Gastrocnemius medialis (tissue), 4 donors: ENCODE measurements at regions not wholly inside any gene's neighbourhood (a gene's known extent, or its start where the extent isn't known, plus 50 kb on each side); places are given as distances from the start of the nearest gene placed in this dataset.

Source experiments
- ATAC-seq, 2 donors: fragments of 150-250 bp; one replicate each; pipeline ENCODE4 v1.9.1; 2016
- DNase-seq, 2 donors: peaks; one replicate each; pipeline ENCODE4 v3.0.0-alpha.2; 2019
- H3K27ac ChIP-seq, 4 donors: fragments of 200-600 bp; sonication (generic); 1 replicate in 1 of 4; 2 replicates in 3 of 4; pipeline ENCODE4 v1.5.1; 2016 to 2018; ENCODE audit warnings: mild to moderate bottlenecking in 2 of 4, moderate library complexity in 1 of 4
- H3K27me3 ChIP-seq, 3 donors: fragments of 200-600 bp; sonication (generic) in 2 of 3; 1 replicate in 1 of 3; 2 replicates in 2 of 3; pipeline versions ENCODE4 v1.5.1 to v1.6.0; 2016 to 2019; ENCODE audit warnings: mild to moderate bottlenecking in 1 of 3, moderate library complexity in 1 of 3
- H3K36me3 ChIP-seq, 2 donors: fragments of 200-600 bp; sonication (generic) in 1 of 2; one replicate each; pipeline ENCODE4 v1.5.1; 2017 to 2018
- H3K4me1 ChIP-seq, 2 donors: fragments of 200-600 bp; sonication (generic) in 1 of 2; one replicate each; pipeline ENCODE4 v1.5.1; 2016 to 2017; ENCODE audit warnings: mild to moderate bottlenecking in 2 of 2
- H3K4me3 ChIP-seq, 4 donors: fragments of 200-600 bp; sonication (generic) in 3 of 4; 1 replicate in 1 of 4; 2 replicates in 3 of 4; pipeline ENCODE4 v1.5.1; 2016 to 2019; ENCODE audit warnings: mild to moderate bottlenecking in 2 of 4
- H3K9me3 ChIP-seq, 3 donors: fragments of 200-600 bp; sonication (generic) in 2 of 3; 1 replicate in 1 of 3; 2 replicates in 2 of 3; pipeline ENCODE4 v1.5.1; 2016 to 2019
- POLR2A ChIP-seq, 2 donors: fragments of 450-650 bp; IDR thresholded peaks; one replicate each; pipeline ENCODE4 v1.6.1; 2017; ENCODE audit warnings: antibody characterized with exemption in 2 of 2, mild to moderate bottlenecking in 2 of 2, moderate library complexity in 2 of 2
- in situ Hi-C, 4 donors: fragments of 200-750 bp; cut with MboI; loops; one replicate each; pipeline versions ENCODE4 v1.15.0 to v1.8.0; 2017; ENCODE audit warnings: low sequenced_read_pairs in 4 of 4
- intact Hi-C: fragments of 100-400 bp; cut with DNase I; formaldehyde crosslinking; loops from one replicate; pipeline ENCODE4 v1.15.1; 2023; ENCODE audit warnings: low total_unique reads
- TF ChIP-seq, protein P1 (sequence below), 5 experiments: fragments of 450-650 bp in 3 of 5; fragments of 200-600 bp in 2 of 5; sonication (generic) in 2 of 5; IDR thresholded peaks in 4 of 5; conservative IDR thresholded peaks in 1 of 5; 1 replicate in 4 of 5; 2 replicates in 1 of 5; pipeline ENCODE4 v1.5.1; 2016 to 2019; ENCODE audit warnings: antibody characterized with exemption in 5 of 5, mild to moderate bottlenecking in 3 of 5, moderate library complexity in 3 of 5

DNA sequence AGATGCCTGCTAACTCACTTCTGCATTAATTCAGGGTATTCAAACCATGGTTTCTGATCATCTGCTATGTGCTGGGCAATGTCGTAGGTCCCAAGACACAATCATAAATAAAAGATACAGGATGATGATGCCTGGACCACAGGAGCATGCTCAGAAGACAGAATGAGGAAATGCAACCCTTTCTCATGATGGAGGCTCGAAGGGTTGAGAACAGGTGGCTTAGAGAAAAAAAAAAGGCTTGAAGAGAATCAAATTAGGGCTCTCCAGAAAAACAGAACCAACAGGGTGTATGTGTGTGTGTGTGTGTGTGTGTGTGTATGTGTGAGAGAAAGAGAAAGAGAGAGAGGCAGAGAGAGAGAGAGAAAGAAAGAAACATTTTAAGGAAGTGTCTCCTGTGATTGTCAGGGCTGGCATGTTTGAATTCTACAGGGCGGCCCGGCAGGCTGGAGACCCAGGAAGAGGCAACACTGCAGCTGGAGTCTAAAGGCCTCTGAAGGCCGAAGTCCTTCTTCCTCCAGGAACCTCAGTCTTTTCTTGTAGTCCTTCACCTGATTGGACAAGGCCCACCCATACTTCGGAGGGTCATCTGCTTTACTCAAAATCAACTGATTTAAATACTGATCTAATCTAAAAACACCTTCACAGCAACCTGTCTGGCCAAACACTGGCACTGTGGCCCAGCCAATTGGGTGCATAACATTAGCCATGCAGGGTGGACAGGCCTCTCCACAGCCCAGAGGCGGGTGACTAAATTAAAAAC lies 143.8 kb downstream of the ERMARD start:
- DNase-seq, result no peak
- in situ Hi-C loops, result no loop called here

DNA sequence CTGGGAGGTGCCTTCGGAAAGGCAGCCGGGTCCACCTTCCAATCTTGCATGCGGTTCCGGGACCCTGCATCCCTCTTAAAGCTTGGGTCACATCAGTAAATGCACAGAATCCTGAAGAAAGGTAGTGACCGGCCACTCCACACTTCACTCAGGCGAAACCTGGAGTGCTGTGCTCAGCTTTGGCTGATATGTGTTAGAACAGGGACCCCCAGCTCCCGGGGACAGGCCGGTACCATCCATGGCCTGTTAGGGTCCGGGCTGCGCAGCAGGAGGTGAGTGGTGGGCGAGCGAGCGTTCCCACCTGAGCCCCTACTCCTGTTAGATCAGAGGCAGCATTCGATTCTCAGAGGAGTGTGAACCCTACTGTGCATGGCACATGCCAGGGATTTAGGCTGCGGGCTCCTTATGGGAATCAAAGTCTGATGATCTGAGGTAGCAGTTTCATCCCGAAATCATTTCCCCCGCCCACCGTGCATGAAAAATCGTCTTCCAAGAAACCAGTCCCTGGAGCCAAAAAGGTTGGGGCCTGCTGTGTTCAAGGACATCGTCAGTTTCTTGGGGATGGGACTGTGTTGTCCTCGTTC lies 143.0 kb downstream of the ERMARD start:
- H3K36me3 ChIP-seq, result no peaks in the 10 kb centered on the region
- ATAC-seq (no peak), DNase-seq (no peak)
- H3K9me3 ChIP-seq, result no peaks in the 10 kb centered on the region
- no peaks in the 10 kb centered on the region for H3K4me1 ChIP-seq
- in situ Hi-C loops (no loop called here), intact Hi-C loops (no loop called here)
- no peak overlapping the region for H3K4me3 ChIP-seq
- TF ChIP-seq, protein P1, sequence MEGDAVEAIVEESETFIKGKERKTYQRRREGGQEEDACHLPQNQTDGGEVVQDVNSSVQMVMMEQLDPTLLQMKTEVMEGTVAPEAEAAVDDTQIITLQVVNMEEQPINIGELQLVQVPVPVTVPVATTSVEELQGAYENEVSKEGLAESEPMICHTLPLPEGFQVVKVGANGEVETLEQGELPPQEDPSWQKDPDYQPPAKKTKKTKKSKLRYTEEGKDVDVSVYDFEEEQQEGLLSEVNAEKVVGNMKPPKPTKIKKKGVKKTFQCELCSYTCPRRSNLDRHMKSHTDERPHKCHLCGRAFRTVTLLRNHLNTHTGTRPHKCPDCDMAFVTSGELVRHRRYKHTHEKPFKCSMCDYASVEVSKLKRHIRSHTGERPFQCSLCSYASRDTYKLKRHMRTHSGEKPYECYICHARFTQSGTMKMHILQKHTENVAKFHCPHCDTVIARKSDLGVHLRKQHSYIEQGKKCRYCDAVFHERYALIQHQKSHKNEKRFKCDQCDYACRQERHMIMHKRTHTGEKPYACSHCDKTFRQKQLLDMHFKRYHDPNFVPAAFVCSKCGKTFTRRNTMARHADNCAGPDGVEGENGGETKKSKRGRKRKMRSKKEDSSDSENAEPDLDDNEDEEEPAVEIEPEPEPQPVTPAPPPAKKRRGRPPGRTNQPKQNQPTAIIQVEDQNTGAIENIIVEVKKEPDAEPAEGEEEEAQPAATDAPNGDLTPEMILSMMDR (IDR thresholded peaks at IDR 0.05 in 4 of 5, conservative IDR thresholded peaks at IDR 0.05 in 1 of 5), result no peak
- no peak for TF ChIP-seq POLR2A (IDR thresholded peaks at IDR 0.05)
- peaks cover 0 to 6% (median 0%) of the 10 kb centered on the region in 3 donors for H3K27me3 ChIP-seq
- H3K27ac ChIP-seq, result no peak overlapping the region

More for the DNA sequence above, 143.8 kb downstream of the ERMARD start:
- Histone ChIP-seq H3K27ac (no peak overlapping the region), H3K27me3 (peaks cover 0 to under 1% (median 0%) of the 10 kb centered on the region in 3 donors), H3K4me1 (no peaks in the 10 kb centered on the region), H3K4me3 (no peak overlapping the region), H3K9me3 (no peaks in the 10 kb centered on the region), H3K36me3 (no peaks in the 10 kb centered on the region)
- intact Hi-C loops, result no loop called here
- ATAC-seq, result no peak
- TF ChIP-seq, protein P1 (IDR thresholded peaks at IDR 0.05 in 4 of 5, conservative IDR thresholded peaks at IDR 0.05 in 1 of 5), result no peak
- TF ChIP-seq POLR2A (IDR thresholded peaks at IDR 0.05), result no peak

DNA sequence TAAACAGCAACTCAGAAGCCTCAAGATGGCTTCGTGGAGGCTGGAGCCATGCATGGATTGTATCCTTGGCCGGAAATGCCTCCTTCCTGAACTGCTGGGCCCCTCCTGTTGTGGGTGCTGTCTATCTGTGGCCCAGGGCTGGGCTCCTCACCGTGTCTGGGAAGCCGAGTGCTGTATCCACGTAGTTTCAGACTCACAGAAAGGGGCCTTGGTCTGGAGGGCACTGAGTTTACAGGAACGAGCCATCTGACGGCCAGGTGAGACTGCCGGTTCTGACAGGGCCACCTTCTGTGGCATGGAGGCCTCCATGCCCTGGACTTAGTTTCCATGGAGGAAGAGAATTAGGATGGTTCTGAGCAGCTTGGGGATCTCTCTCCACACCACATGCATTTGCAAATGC lies 142.2 kb downstream of the ERMARD start:
- intact Hi-C loops, result no loop called here
- in situ Hi-C loops, result no loop called here
- Histone ChIP-seq H3K27ac (no peak overlapping the region), H3K36me3 (no peaks in the 10 kb centered on the region), H3K27me3 (peaks cover 0 to 6% (median 0%) of the 10 kb centered on the region in 3 donors), H3K9me3 (no peaks in the 10 kb centered on the region), H3K4me1 (no peaks in the 10 kb centered on the region), H3K4me3 (no peak overlapping the region)
- ATAC-seq (no peak), DNase-seq (no peak)
- TF ChIP-seq, protein P1 (IDR thresholded peaks at IDR 0.05 in 4 of 5, conservative IDR thresholded peaks at IDR 0.05 in 1 of 5), result no peak
- TF ChIP-seq POLR2A (IDR thresholded peaks at IDR 0.05), result no peak

DNA sequence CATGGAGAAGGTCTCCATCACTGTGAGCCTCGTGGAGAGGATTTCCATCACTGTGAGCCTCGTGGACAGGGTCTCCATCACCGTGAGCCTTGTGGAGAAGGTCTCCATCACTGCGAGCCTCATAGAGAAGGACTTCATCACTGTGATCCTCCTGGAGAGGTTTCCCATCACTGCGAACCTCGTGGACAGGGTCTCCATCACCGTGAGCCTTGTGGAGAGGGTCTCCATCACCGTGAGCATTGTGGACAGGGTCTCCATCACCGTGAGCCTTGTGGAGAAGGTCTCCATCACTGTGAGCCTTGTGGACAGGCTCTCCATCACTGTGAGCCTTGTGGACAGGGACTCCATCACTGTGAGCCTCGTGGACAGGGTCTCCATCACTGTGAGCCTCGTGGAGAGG lies 140.4 kb downstream of the ERMARD start:
- in situ Hi-C loops, result no loop called here
- TF ChIP-seq POLR2A (IDR thresholded peaks at IDR 0.05), result no peak
- TF ChIP-seq, protein P1 (IDR thresholded peaks at IDR 0.05 in 4 of 5, conservative IDR thresholded peaks at IDR 0.05 in 1 of 5), result no peak
- Histone ChIP-seq H3K36me3 (no peaks in the 10 kb centered on the region), H3K27ac (no peak overlapping the region), H3K4me1 (no peaks in the 10 kb centered on the region), H3K9me3 (no peaks in the 10 kb centered on the region), H3K4me3 (no peak overlapping the region), H3K27me3 (peaks cover 0 to 8% (median 6%) of the 10 kb centered on the region in 3 donors)
- DNase-seq (no peak), ATAC-seq (no peak)
- intact Hi-C loops, result no loop called here
